NCI-H1105 (cell line): ENCODE measurements at regions not wholly inside any gene's neighbourhood (a gene's known extent, or its start where the extent isn't known, plus 50 kb on each side); places are given as distances from the start of the nearest gene placed in this dataset.

Source experiments
- DNase-seq: peaks from one replicate; lab custom pipeline; 2025; lab: John Stamatoyannopoulos, UW

- DNase-seq, result no peak
Measured at GRCh38 chr11:80603472-80603871, 1162.6 kb upstream of the TENM4 start.

DNA sequence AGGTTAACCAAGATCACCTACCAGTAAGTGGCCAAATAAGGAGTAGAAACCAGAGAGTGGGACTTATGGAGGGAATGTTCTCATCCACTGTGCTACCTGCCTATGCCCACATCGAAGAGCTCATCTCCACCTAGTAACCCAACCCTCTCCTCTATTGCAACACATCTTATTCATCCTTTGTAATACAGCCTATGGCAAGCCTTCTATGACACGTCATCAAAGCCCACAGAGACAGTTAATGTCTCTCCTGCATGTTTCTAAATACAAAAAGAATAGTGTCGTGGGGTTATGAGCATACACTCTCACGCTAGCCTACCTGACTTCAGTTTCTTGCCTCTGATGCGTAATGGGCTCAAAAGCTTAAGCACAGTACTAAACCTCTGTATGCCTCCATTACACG lies 1158.1 kb upstream of the TENM4 start:
- no peak for DNase-seq

GRCh38 chr11:80596291-80596810 lies 1155.5 kb upstream of the TENM4 start:
- DNase-seq, result no peak

GRCh38 chr11:80595011-80595410 lies 1154.2 kb upstream of the TENM4 start:
- DNase-seq, result no peak

- no peak for DNase-seq
Measured at GRCh38 chr11:80593648-80594374, 1153.0 kb upstream of the TENM4 start.

DNA sequence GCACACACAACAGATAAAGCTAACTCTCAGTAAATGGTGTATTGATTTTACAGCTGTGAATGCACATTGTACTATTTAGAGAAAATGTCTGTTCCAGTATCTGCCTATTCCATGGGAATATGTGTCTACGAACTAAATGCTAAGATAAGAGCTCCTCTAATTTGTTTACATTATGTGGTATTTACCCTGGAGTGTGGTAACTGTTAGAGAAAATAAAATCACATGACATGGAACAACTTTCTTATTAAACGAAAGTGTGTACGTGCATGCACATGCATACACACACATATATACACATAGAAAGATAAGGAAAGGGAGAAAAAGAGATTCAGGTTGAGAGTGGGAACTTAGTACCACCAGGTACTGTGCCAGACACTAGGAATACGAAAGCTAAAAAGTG lies 1151.7 kb upstream of the TENM4 start:
- no peak for DNase-seq

DNA sequence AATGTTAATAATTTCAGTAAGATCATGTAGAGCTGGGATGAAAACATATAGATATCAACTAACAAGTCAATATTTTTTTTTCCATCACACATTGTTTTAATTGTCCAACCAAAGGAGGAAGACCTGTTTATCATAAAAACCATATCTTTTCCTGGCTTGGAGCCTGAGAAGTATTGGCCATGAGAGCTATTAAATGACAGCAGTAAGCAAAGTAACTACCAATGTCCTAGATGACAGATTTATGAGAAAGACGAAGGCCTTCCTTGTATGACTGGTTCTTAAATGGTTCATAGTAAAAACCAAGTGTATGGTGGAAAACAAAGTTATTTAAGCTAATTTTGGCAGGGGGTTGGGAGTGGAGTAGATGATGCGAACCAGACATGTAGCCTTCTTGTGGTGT lies 1147.1 kb upstream of the TENM4 start:
- DNase-seq, result no peak

GRCh38 chr11:80586464-80586863 lies 1145.6 kb upstream of the TENM4 start:
- DNase-seq, result no peak

DNA sequence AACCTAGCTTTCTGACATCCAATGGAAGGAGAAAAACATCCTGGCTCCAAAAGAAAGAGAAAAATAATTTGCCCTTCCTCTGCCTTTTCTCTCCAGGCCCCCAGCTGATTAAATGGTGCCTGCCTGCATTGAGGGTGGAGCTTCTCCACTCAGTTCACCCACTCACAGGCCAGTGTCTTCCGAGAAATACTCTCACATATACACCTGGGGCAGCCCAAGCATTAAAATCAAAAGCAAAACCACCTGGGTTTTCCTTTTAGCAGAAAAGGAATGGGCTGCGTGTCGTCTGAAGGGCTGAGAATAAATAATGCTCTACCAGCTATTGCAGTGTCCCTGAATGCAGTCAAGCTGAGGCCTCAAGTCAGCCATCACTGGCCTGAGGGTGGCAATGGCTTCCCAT lies 1143.8 kb upstream of the TENM4 start:
- no peak for DNase-seq

GRCh38 chr11:80569832-80570231 lies 1129.0 kb upstream of the TENM4 start:
- DNase-seq, result no peak

- DNase-seq, result no peak
Measured at GRCh38 chr11:80565231-80565630, 1124.4 kb upstream of the TENM4 start.

GRCh38 chr11:80562523-80563125 lies 1121.8 kb upstream of the TENM4 start:
- no peak for DNase-seq

DNA sequence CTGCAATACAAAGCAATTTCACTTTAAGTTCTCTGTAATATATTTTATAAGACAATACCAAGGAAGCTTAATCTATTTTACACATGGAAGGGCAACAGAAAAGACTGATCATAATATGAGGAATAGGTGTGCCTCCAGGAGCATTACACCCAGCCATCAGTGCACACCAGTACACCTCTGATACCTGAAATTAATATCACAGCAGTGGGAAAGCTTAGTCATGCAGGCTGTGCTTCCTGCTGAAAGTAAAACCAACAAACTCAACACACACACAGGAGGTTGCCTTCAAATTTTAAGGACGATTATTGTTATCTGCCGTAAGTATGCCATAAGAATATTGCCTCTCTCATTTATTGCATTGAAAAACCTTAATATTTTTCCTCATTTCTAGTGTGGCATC lies 1119.1 kb upstream of the TENM4 start:
- DNase-seq, result no peak

GRCh38 chr11:80553565-80553964 lies 1112.7 kb upstream of the TENM4 start:
- no peak for DNase-seq

DNA sequence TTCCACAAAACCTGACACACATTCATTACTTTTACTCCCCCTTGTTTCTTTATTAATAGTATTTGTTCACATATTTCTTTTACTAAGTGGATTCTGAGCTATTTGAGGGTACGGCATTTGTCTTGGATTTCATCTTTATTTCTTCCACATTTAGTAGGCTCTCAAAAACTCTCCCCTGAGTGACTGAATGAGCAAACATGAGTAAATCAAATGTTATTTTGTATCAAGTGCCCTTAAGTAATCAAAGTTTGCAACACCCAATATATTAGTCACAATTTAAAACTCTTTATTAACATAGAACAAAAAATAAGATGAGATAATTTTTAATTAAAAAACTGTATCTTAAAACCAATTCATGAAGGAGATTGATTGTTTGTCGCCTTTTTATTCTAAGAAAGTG lies 1101.9 kb upstream of the TENM4 start:
- DNase-seq, result no peak

- DNase-seq, result no peak
Measured at GRCh38 chr11:80538040-80538439, 1097.2 kb upstream of the TENM4 start.

- DNase-seq, result no peak
Measured at GRCh38 chr11:80533463-80533862, 1092.6 kb upstream of the TENM4 start.

GRCh38 chr11:80532633-80533232 lies 1091.9 kb upstream of the TENM4 start:
- DNase-seq, result no peak

DNA sequence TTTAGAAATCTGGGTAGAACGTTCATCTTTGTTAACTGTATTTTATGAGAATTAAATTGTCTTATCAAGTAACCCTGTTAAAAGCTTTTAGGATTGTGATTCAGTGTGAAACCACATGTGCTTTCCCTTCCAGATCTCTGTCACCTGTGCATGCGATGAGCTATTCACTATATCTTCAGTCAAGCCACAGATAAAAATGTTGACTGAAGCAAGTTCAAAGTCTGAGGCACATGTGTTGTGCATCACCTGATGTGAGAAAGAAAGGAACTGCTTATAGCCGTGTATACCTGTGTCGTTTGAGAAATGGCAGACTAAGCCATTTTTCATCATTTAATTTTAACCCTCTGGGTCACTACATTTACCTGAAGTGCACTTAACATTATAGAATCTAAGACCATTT lies 1088.9 kb upstream of the TENM4 start:
- no peak for DNase-seq

DNA sequence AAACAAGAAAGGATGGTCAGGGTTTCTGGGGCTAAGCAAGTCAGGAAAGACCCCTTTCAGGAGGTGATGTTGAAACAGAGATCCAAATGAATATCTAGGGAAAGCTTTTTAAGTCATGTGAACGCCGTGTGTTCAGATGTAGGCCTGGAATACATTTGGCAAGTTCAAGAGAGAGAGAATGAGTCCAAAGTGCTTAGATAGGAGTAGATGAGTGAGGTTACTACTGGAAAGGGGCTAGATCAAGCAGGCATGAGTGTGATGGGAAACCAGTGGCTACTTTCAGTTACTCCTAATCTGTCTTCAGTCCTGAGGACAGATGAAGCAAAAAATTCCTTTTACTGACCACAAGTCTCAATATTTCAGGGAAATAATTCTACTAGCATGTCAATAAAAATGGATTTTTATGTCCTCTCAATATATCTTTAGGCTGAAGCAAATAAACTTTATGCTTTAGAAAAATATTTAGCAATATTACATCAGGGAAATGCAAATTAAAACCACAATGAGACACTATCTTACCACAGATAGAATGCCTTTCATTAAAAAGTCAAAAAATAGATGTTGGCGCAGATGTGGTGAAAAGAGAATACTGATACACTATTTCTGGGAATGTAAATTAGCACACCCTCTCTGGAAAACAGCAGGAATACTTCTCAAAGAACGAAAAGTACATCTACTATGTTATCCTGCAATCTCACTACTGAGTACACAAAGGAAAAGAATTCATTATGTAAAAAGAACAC lies 1085.0 kb upstream of the TENM4 start:
- no peak for DNase-seq

DNA sequence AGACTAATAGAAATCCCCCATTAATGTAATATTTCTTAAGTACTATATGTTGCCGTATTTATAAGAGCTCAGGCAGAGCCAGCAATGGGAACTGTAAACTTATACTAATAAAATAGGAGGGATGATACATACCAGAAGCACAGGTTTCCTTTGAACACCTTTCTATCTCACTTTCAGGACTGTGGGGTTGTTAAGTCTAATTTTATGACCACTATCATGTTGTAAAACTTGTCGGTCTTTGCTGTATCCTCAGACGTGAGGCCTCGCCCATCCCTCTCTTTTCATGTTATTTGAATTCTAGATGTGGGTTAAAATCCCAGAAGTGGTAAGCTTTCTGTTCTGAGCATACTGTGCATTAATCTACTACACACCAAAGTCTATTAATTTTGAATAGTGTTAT lies 1083.5 kb upstream of the TENM4 start:
- DNase-seq, result no peak

GRCh38 chr11:80523057-80523456 lies 1082.2 kb upstream of the TENM4 start:
- no peak for DNase-seq

DNA sequence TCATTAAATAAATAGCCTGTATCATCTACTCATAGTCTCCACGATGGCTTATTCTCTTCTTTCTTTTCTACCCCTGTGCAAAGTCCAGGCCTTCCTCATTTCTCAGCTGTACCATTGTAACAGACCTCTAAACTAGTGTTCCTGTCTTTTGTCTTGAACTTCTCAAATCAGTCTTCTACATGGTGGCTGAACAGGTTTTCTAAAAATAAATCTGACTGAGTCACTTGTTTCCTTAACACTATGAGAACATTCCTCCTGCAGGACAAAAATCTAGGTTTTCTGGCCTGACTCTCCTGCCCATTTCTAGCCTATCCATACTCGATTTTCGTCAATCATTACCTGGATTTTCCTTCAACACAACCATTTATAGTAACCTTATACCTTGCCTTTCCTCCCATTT lies 1080.8 kb upstream of the TENM4 start:
- no peak for DNase-seq
